Transverse colon (tissue), 4 donors: ENCODE measurements at regions not wholly inside any gene's neighbourhood (a gene's known extent, or its start where the extent isn't known, plus 50 kb on each side); places are given as distances from the start of the nearest gene placed in this dataset.

ENCODE experiments used
- CTCF ChIP-seq, 5 experiments: fragments of 200-600 bp in 3 of 5; fragments of 450-650 bp in 2 of 5; sonication (generic) in 3 of 5; IDR thresholded peaks; 1 replicate in 2 of 5; 2 replicates in 3 of 5; pipeline ENCODE4 v1.5.1; 2016 to 2017; ENCODE audit warnings: antibody characterized with exemption in 5 of 5, inconsistent platforms in 3 of 5, mild to moderate bottlenecking in 2 of 5, moderate library complexity in 1 of 5
- EP300 ChIP-seq: sonication (generic); formaldehyde crosslinking; IDR thresholded peaks from one replicate; pipeline ENCODE4 v1.6.1; 2017; ENCODE audit warnings: antibody characterized with exemption, low read depth
- POLR2A ChIP-seq: fragments of 450-650 bp; IDR thresholded peaks from one replicate; pipeline ENCODE4 v1.6.1; 2016; ENCODE audit warnings: antibody characterized with exemption, mild to moderate bottlenecking, moderate library complexity
- POLR2AphosphoS5 ChIP-seq, 3 donors: sonication (generic); formaldehyde crosslinking; IDR thresholded peaks; one replicate each; pipeline ENCODE4 v1.6.1; 2016; ENCODE audit warnings: antibody characterized with exemption in 3 of 3

GRCh38 chr3:194042927-194043326, 93.0 kb upstream of the HES1 start:
- TF ChIP-seq CTCF (IDR thresholded peaks at IDR 0.05) (no peak), POLR2A (no peak), POLR2AphosphoS5 (IDR thresholded peaks at IDR 0.05) (no peak), EP300 (no peak)
